K562 (cell line): ENCODE measurements at regions not wholly inside any gene's neighbourhood (a gene's known extent, or its start where the extent isn't known, plus 50 kb on each side); places are given as distances from the start of the nearest gene placed in this dataset.

Experiments
- CBX3 ChIP-seq, 2 experiments: IDR thresholded peaks; 1 replicate in 1 of 2; 2 replicates in 1 of 2; pipeline ENCODE4 v1.6.1; 2012; ENCODE audit warnings: inconsistent platforms in 2 of 2, low read length in 2 of 2, borderline replicate concordance in 1 of 2, control low read depth in 1 of 2
- MAZ ChIP-seq, 2 experiments: fragments of 450-650 bp in 1 of 2; sonication (generic) in 1 of 2; formaldehyde crosslinking; IDR thresholded peaks in 1 of 2; conservative IDR thresholded peaks in 1 of 2; 2 replicates each; pipeline versions ENCODE4 v1.4.0 to v1.5.0; 2020; ENCODE audit warnings: mild to moderate bottlenecking in 1 of 2, missing genetic modification reagents in 1 of 2
- MYNN ChIP-seq, 2 experiments: sonication (generic); formaldehyde crosslinking in 1 of 2; IDR thresholded peaks; 2 replicates each; pipeline versions ENCODE4 v1.5.0 to v1.6.1; 2016 to 2020; ENCODE audit warnings: antibody characterized with exemption in 1 of 2, missing genetic modification reagents in 1 of 2
- POLR2AphosphoS5 ChIP-seq: IDR thresholded peaks from 2 replicates; pipeline ENCODE4 v1.6.1; 2011; ENCODE audit warnings: mild to moderate bottlenecking, low read depth, low read length, moderate library complexity; ENCODE audit not compliant: control insufficient read depth, insufficient read depth
- PTBP1 ChIP-seq: fragments of 200-400 bp; formaldehyde crosslinking; IDR thresholded peaks from 2 replicates; pipeline ENCODE4 v1.6.1; 2017; ENCODE audit warnings: low read depth, low read length
- SMC3 ChIP-seq: conservative IDR thresholded peaks from 2 replicates; pipeline ENCODE4 v1.6.1; 2011; ENCODE audit warnings: low read depth, low read length, improper control_type of control experiment; ENCODE audit not compliant: insufficient read depth
- TCF7 ChIP-seq: sonication (generic); IDR thresholded peaks from 2 replicates; pipeline ENCODE4 v1.6.1; 2016; ENCODE audit warnings: antibody characterized with exemption, borderline replicate concordance
- U2AF2 ChIP-seq: fragments of 200-400 bp; formaldehyde crosslinking; optimal IDR thresholded peaks from 2 replicates; pipeline ENCODE3; 2017; ENCODE audit warnings: low read depth, mild to moderate bottlenecking, low read length
- ZNF174 ChIP-seq: fragments of 250-450 bp; sonication (Bioruptor Pico); IDR thresholded peaks from 2 replicates; pipeline ENCODE4 v1.4.0; 2020; ENCODE audit warnings: mild to moderate bottlenecking
- TF ChIP-seq, protein P1 (sequence below): sonication (generic); formaldehyde crosslinking; IDR thresholded peaks from 2 replicates; pipeline ENCODE4 v1.8.1; 2022; ENCODE audit warnings: missing genetic modification reagents
- TF ChIP-seq, protein P2 (sequence below): fragments of 450-650 bp; IDR thresholded peaks from 2 replicates; pipeline ENCODE4 v1.7.0; 2016; ENCODE audit warnings: borderline replicate concordance

DNA sequence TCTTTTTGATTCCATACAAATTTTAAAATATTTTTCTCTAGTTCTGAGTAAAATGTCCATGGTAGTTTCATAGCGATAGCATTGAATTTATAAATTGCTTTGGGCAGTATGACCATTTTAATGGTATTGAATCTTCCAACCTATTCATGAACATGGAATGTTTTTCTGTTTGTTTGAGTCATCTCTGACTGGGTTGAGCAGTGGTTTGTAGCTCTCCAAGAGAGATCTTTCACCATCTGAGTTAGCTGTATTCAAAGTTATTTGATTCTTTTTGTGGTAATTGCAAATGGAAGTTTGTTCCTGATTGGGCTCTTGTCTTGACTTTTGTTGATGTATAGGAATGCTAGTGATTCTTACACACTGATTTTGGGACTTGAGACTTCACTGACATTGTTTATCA lies 136.3 kb upstream of the HSFY2 start:
- TF ChIP-seq MYNN (IDR thresholded peaks at IDR 0.05) (no peak), MYNN (CRISPR knock-in tag; IDR thresholded peaks at IDR 0.05) (no peak), MAZ (CRISPR knock-in tag; conservative IDR thresholded peaks at IDR 0.05 in 1 of 2, IDR thresholded peaks at IDR 0.05 in 1 of 2) (no peak), CBX3 (IDR thresholded peaks at IDR 0.05; ENCODE audit: borderline replicate concordance in 1 of 2, low read length in 2 of 2) (no peak), U2AF2 (no peak), SMC3 (no peak), ZNF174 (no peak), TCF7 (no peak), PTBP1 (no peak), POLR2AphosphoS5 (no peak)
- TF ChIP-seq, protein P1, sequence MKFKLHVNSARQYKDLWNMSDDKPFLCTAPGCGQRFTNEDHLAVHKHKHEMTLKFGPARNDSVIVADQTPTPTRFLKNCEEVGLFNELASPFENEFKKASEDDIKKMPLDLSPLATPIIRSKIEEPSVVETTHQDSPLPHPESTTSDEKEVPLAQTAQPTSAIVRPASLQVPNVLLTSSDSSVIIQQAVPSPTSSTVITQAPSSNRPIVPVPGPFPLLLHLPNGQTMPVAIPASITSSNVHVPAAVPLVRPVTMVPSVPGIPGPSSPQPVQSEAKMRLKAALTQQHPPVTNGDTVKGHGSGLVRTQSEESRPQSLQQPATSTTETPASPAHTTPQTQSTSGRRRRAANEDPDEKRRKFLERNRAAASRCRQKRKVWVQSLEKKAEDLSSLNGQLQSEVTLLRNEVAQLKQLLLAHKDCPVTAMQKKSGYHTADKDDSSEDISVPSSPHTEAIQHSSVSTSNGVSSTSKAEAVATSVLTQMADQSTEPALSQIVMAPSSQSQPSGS (CRISPR knock-in tag), result no peak
- TF ChIP-seq, protein P2, sequence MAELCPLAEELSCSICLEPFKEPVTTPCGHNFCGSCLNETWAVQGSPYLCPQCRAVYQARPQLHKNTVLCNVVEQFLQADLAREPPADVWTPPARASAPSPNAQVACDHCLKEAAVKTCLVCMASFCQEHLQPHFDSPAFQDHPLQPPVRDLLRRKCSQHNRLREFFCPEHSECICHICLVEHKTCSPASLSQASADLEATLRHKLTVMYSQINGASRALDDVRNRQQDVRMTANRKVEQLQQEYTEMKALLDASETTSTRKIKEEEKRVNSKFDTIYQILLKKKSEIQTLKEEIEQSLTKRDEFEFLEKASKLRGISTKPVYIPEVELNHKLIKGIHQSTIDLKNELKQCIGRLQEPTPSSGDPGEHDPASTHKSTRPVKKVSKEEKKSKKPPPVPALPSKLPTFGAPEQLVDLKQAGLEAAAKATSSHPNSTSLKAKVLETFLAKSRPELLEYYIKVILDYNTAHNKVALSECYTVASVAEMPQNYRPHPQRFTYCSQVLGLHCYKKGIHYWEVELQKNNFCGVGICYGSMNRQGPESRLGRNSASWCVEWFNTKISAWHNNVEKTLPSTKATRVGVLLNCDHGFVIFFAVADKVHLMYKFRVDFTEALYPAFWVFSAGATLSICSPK, result no peak
